ENCODE measurements at regions not wholly inside any gene's neighbourhood (a gene's known extent, or its start where the extent isn't known, plus 50 kb on each side); places are given as distances from the start of the nearest gene placed in this dataset.
A peak's percentile ranks its signal among the peaks of the same experiment; 100 is the strongest.
"Not testable (repeated sequence)": the region's sequence is repeated elsewhere in the genome, so short reads cannot be mapped to it uniquely, and the experiment has no call there.

DNA sequence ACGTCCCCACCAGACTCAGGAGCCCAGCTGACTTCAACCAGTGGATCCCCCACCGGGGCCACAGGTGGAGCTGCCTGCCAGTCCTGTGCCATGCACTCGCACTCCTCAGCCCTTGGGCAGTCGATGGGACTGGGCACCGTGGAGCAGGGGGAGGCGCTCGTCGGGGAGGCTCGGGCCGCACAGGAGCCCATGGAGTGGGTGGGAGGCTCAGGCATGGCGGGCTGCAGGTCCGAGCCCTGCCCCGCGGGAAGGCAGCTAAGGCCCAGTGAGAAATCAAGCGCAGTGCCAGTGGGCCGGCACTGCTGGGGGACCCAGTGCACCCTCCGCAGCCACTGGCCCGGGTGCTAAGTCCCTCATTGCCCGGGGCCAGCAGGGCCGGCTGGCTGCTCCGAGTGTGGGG, 52.3 kb upstream of the LRRC30 start:
- not testable (repeated sequence) for H3K4me3 ChIP-seq (ENCODE audit: low read depth, low read length); DNase-seq (ENCODE audit: low read depth)

DNA sequence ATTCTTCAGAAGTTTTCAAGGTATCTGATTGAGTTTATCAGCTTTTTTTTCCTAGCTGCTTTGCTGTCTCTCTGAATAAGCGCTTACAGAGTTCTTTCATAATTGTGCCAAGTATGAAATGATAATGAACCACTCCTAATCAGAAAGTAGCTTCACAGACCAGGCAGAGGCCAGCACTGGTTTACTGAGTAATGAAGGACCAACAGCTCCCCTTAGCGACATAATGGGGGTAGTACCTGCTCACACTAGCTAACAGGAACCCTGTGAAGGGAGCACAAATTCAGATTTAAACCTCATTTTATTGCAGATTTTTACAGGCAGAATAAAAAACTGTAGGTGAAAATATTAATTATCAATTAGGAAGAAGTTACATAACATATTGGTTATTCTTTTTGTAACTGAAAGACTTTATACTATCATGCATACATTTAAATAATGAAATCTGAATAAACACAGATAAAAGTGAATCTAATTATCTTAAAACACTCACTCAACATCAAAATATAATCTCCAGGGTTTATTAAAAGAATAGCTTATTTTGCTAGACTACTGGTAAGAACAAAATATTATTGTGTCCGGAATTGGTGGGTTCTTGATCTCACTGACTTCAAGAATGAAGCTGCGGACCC, 53.7 kb upstream of the LRRC30 start:
- H3K4me3 ChIP-seq (ENCODE audit: low read depth, low read length): no peak overlapping the region
- TF ChIP-seq, protein P1, sequence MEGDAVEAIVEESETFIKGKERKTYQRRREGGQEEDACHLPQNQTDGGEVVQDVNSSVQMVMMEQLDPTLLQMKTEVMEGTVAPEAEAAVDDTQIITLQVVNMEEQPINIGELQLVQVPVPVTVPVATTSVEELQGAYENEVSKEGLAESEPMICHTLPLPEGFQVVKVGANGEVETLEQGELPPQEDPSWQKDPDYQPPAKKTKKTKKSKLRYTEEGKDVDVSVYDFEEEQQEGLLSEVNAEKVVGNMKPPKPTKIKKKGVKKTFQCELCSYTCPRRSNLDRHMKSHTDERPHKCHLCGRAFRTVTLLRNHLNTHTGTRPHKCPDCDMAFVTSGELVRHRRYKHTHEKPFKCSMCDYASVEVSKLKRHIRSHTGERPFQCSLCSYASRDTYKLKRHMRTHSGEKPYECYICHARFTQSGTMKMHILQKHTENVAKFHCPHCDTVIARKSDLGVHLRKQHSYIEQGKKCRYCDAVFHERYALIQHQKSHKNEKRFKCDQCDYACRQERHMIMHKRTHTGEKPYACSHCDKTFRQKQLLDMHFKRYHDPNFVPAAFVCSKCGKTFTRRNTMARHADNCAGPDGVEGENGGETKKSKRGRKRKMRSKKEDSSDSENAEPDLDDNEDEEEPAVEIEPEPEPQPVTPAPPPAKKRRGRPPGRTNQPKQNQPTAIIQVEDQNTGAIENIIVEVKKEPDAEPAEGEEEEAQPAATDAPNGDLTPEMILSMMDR (IDR thresholded peaks at IDR 0.05; ENCODE audit: insufficient read depth, low read depth, low read length): peak; percentile 80
- peak; percentile 78 for DNase-seq (ENCODE audit: low read depth)

GRCh38 chr18:7174344-7175095, 56.4 kb upstream of the LRRC30 start:
- peak; percentile 16 for DNase-seq (ENCODE audit: low read depth)
- TF ChIP-seq, protein P1 (IDR thresholded peaks at IDR 0.05; ENCODE audit: insufficient read depth, low read depth, low read length): peak; percentile 6
- no peak overlapping the region for H3K4me3 ChIP-seq (ENCODE audit: low read depth, low read length)

DNA sequence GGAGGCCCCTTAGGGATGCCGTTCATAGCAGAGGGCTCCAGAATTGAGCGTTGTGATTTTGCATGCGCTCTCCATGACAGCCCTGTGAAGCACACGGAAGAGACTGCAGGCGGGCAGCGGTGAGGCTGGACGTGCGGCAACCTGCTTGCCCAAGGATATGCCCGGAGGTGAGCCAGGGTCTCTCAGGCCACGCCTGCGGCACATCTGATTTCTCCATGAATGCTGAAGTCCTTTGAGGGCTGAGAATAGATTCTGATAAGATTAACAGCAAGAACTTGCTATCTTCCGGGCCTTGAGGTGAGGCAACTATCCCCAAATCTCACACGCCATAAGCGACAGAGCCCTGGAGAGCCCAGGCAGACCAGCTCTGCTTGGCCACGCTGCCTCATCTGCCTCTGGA, 55.6 kb upstream of the LAMA1 start:
- H3K4me3 ChIP-seq (ENCODE audit: low read depth, low read length): no peak overlapping the region
- no peak for DNase-seq (ENCODE audit: low read depth)
- TF ChIP-seq, protein P1 (IDR thresholded peaks at IDR 0.05; ENCODE audit: insufficient read depth, low read depth, low read length): no peak

DNA sequence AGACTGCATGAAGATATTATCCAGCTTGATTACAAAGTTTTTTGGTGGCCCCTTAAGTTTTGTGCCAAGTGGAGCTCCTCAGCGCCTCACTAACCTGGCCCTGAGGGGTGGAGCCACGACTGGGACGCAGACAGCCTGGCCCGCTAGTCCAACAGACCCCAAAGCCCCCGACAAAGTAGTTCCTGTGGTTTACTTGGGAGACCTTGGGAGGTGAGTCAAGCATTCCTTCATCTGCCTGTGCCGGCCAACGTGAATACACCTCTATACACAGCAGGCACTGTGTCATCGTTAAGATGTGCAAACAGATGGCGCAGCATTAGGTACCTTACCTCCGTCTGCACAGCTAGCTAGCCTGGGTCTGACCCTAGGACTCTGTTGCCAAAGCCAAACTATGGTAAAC, 55.0 kb upstream of the LAMA1 start:
- no peak overlapping the region for H3K4me3 ChIP-seq (ENCODE audit: low read depth, low read length)
- TF ChIP-seq, protein P1 (IDR thresholded peaks at IDR 0.05; ENCODE audit: insufficient read depth, low read depth, low read length): no peak
- DNase-seq (ENCODE audit: low read depth): no peak

- DNase-seq (ENCODE audit: low read depth): no peak
- no peak overlapping the region for H3K4me3 ChIP-seq (ENCODE audit: low read depth, low read length)
- TF ChIP-seq, protein P1 (IDR thresholded peaks at IDR 0.05; ENCODE audit: insufficient read depth, low read depth, low read length): no peak
Measured at GRCh38 chr18:7170292-7170691, 52.7 kb upstream of the LAMA1 start.

DNA sequence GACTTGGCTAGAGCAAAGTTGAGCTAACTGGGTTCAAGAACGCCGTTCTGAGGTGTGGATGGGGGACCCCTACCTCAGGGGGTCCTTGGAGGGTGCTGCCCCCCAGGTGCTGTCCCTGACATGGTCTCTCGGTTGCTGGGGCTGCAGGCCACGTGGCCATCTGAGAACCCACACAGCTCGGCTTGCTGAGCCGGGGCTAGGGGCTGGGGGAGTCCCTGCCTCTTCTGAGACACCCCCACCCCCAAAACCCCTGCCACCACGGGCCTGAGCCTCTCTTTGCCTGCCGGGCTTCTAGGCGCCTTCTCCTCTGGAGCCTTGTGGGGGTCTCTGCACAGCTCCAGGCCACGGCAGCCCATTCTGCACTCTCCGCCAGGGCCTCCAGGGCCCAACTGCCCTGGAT, 52.0 kb upstream of the LAMA1 start:
- TF ChIP-seq, protein P1 (IDR thresholded peaks at IDR 0.05; ENCODE audit: insufficient read depth, low read depth, low read length): no peak
- DNase-seq (ENCODE audit: low read depth): no peak
- H3K4me3 ChIP-seq (ENCODE audit: low read depth, low read length): no peak overlapping the region
